ENCODE measurements at regions not wholly inside any gene's neighbourhood (a gene's known extent, or its start where the extent isn't known, plus 50 kb on each side); places are given as distances from the start of the nearest gene placed in this dataset.

DNA sequence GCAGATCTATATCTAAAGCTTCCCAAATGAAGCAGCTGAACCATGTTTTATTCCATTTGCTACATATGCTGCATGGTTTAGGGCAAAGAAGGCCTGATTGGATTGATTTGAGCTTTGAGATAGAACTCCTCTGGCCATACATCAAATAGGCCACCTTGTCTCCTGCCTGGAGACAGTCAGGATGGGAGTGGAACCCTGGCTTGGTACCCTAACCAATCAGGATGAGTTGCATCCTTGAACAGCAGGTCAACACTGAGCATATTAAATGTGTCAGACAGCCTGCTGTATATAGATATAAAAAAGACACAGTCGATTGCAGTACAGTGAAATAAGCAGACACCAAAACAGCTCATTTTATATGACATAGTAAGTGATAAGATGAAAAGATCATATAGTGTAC, 291.7 kb downstream of the NUAK1 start:
- Histone ChIP-seq H4K20me1 (ENCODE audit: insufficient read depth, low read length) (no peaks in the 10 kb centered on the region), H3K9ac (ENCODE audit: insufficient read depth, low read length, poor library complexity, severe bottlenecking) (no peak overlapping the region), H3K27me3 (ENCODE audit: control insufficient read depth in 2 of 2, insufficient read depth in 2 of 2, low read length in 2 of 2) (peaks cover 0 to 2% of the 10 kb centered on the region in 2 donors), H3K79me2 (ENCODE audit: insufficient read depth, low read length) (no peaks in the 10 kb centered on the region), H3K4me3 (replicated peaks in 1 of 3; ENCODE audit: low read depth in 2 of 3, low read length in 3 of 3) (no peak overlapping the region), H3K27ac (ENCODE audit: low read depth in 1 of 2, low read length in 2 of 2) (no peak overlapping the region), H2AFZ (ENCODE audit: insufficient read depth, low read depth, low read length, poor library complexity, severe bottlenecking) (no peak overlapping the region), H3K4me2 (replicated peaks; ENCODE audit: extremely low read depth, low read length, poor library complexity, severe bottlenecking) (no peak overlapping the region), H3K4me1 (ENCODE audit: control insufficient read depth in 1 of 2, insufficient read depth in 2 of 2, low read length in 2 of 2) (no peaks in the 10 kb centered on the region), H3K36me3 (replicated peaks in 1 of 2; ENCODE audit: control insufficient read depth in 1 of 2, insufficient read depth in 2 of 2, low read length in 2 of 2) (no peaks in the 10 kb centered on the region), H3K9me3 (replicated peaks in 1 of 2; ENCODE audit: control insufficient read depth in 1 of 2, insufficient read depth in 1 of 2, low read length in 2 of 2) (no peaks in the 10 kb centered on the region)
- H3K4me1 Mint-ChIP-seq, result peaks cover 4% of the 10 kb centered on the region
- WGBS (ENCODE audit: insufficient coverage), result no CpG with 5 or more reads among the region's 1 CpG
- DNase-seq, result no peak
- TF ChIP-seq, protein P1, sequence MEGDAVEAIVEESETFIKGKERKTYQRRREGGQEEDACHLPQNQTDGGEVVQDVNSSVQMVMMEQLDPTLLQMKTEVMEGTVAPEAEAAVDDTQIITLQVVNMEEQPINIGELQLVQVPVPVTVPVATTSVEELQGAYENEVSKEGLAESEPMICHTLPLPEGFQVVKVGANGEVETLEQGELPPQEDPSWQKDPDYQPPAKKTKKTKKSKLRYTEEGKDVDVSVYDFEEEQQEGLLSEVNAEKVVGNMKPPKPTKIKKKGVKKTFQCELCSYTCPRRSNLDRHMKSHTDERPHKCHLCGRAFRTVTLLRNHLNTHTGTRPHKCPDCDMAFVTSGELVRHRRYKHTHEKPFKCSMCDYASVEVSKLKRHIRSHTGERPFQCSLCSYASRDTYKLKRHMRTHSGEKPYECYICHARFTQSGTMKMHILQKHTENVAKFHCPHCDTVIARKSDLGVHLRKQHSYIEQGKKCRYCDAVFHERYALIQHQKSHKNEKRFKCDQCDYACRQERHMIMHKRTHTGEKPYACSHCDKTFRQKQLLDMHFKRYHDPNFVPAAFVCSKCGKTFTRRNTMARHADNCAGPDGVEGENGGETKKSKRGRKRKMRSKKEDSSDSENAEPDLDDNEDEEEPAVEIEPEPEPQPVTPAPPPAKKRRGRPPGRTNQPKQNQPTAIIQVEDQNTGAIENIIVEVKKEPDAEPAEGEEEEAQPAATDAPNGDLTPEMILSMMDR (IDR thresholded peaks at IDR 0.05), result no peak
- peaks cover 0 to 11% (median 2%) of the 10 kb centered on the region in 7 donors for H3K9me3 Mint-ChIP-seq
- intact Hi-C loops (cut with micrococcal nuclease), result no loop called here
- H3K27me3 Mint-ChIP-seq (ENCODE audit: low read depth in 3 of 3), result peaks cover 5 to 12% (median 9%) of the 10 kb centered on the region in 3 donors
- H3K27ac Mint-ChIP-seq, result no peak overlapping the region
- no peak overlapping the region for H3K4me3 Mint-ChIP-seq
- H3K36me3 Mint-ChIP-seq, result no peaks in the 10 kb centered on the region

DNA sequence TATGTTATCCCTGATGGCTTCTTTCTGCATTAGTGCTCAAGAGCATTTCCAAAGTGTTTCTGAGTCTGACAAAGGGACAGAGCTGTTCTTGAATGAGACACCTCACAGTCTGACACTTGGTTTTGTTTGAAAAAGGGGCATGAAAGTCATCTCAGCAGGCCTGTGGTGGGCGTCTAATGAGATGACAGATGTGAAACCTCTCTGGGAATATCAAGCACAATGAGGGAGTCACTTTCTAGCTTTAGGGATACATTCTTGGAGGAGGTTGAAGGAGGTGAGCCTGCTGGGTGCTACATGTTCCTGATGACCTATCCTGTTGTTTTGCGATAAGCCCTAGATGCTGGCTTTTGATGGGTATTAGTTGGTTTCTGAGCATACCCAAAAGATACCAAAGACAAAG, 290.5 kb downstream of the NUAK1 start:
- H3K9me3 ChIP-seq (replicated peaks in 1 of 2; ENCODE audit: control insufficient read depth in 1 of 2, insufficient read depth in 1 of 2, low read length in 2 of 2), result no peaks in the 10 kb centered on the region
- no peak overlapping the region for H3K9ac ChIP-seq (ENCODE audit: insufficient read depth, low read length, poor library complexity, severe bottlenecking)
- peaks cover 0 to 2% of the 10 kb centered on the region in 2 donors for H3K27me3 ChIP-seq (ENCODE audit: control insufficient read depth in 2 of 2, insufficient read depth in 2 of 2, low read length in 2 of 2)
- no peaks in the 10 kb centered on the region for H3K79me2 ChIP-seq (ENCODE audit: insufficient read depth, low read length)
- no peak overlapping the region for H3K27ac ChIP-seq (ENCODE audit: low read depth in 1 of 2, low read length in 2 of 2)
- TF ChIP-seq, protein P1 (IDR thresholded peaks at IDR 0.05), result no peak
- H3K4me3 ChIP-seq (replicated peaks in 1 of 3; ENCODE audit: low read depth in 2 of 3, low read length in 3 of 3), result no peak overlapping the region
- no peaks in the 10 kb centered on the region for H3K4me1 ChIP-seq (ENCODE audit: control insufficient read depth in 1 of 2, insufficient read depth in 2 of 2, low read length in 2 of 2)
- H2AFZ ChIP-seq (ENCODE audit: insufficient read depth, low read depth, low read length, poor library complexity, severe bottlenecking), result no peak overlapping the region
- H3K27me3 Mint-ChIP-seq (ENCODE audit: low read depth in 3 of 3), result peaks cover 3 to 11% (median 9%) of the 10 kb centered on the region in 3 donors
- H3K36me3 Mint-ChIP-seq, result no peaks in the 10 kb centered on the region
- intact Hi-C loops (cut with micrococcal nuclease), result no loop called here
- H3K4me1 Mint-ChIP-seq, result peaks cover 4% of the 10 kb centered on the region
- H4K20me1 ChIP-seq (ENCODE audit: insufficient read depth, low read length), result no peaks in the 10 kb centered on the region
- no peak overlapping the region for H3K27ac Mint-ChIP-seq
- no peaks in the 10 kb centered on the region for H3K36me3 ChIP-seq (replicated peaks in 1 of 2; ENCODE audit: control insufficient read depth in 1 of 2, insufficient read depth in 2 of 2, low read length in 2 of 2)
- no peak for DNase-seq
- WGBS (ENCODE audit: insufficient coverage), result 100% methylated on average over 1 of the region's 2 CpGs
- no peak overlapping the region for H3K4me3 Mint-ChIP-seq
- H3K9me3 Mint-ChIP-seq, result peaks cover 0 to 11% (median 2%) of the 10 kb centered on the region in 7 donors
- no peak overlapping the region for H3K4me2 ChIP-seq (replicated peaks; ENCODE audit: extremely low read depth, low read length, poor library complexity, severe bottlenecking)
